Inflammatory macrophage (primary cell): ENCODE measurements at regions not wholly inside any gene's neighbourhood (a gene's known extent, or its start where the extent isn't known, plus 50 kb on each side); places are given as distances from the start of the nearest gene placed in this dataset.
"Not testable (repeated sequence)": the region's sequence is repeated elsewhere in the genome, so short reads cannot be mapped to it uniquely, and the experiment has no call there.

Experiments used
- DNase-seq, 2 donors: peaks; one replicate each; pipeline ENCODE4 v3.0.0-alpha.2; 2020 to 2022

DNA sequence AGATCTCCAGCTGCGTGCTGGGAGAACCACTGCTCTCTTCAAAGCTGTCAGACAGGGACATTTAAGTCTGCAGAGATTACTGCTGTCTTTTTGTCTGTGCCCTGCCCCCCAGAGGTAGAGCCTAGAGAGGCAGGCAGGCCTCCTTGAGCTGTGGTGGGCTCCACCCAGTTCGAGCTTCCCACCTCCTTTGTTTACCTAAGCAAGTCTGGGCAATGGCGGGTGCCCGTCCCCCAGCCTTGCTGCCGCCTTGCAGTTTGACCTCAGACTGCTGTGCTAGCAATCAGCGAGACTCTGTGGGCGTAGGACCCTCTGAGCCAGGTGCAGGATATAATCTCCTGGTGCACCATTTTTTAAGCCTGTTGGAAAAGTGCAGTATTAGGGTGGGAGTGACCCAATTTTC is 128.6 kb downstream of the ACTR3 start:
- not testable (repeated sequence) for DNase-seq

- DNase-seq: no peak
Measured at GRCh38 chr2:114020668-114021067, 130.8 kb downstream of the ACTR3 start.

DNA sequence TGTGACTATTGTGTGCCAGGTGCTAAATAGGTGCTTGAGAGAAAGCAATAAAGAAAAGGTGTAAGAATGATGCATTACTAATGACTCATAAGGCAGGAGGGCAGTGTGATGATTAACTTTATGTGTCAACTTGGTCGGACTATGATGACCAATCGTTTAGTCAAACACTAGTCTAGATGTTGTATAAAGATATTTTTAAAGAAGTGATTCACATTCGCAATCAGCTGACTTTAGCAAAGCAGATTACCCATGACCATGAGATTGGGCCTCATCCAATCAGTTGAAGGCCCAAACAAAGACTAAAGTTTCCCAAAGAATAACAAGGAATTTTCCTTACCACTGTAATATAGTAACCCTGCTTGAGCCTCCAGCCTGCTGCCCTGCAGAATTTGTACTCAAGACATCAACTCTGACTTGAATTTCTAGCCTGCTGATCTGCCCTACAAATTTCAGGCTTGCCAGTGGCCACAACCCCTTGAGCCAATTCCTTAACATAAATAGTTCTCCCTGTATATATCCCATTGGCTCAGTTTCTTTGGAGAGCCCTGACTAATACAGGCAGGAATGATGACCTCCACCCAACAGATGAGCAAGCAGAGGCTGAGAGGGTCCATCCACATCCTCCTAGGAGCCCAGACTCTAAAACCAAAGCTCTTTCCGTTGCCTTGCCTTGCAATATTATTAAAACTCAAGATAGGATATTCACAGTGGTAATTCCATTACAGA is 132.6 kb downstream of the ACTR3 start:
- peak in 1 of 2 donors; percentile 8 for DNase-seq

GRCh38 chr2:114024326-114024725 is 134.4 kb downstream of the ACTR3 start:
- DNase-seq: no peak

DNA sequence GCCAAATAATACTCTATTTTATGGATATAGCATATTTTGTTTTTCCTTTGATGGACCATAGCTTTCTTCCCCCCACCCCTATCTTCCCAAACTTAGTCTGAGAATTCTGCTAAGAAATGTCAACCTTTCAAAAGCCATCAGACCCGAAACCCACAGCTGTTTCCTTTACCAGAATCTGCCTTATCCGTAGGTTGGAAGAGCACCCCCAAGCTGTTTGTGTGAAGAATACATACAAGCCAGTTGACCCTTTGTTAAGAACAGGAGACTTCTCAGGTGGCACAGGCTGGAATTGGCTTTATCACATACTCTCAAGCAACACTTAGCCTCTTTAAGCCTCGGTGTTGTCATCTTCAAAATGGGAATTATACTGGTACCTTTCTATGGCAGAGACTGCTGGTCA is 135.1 kb downstream of the ACTR3 start:
- no peak for DNase-seq

GRCh38 chr2:114027437-114027836 is 137.5 kb downstream of the ACTR3 start:
- DNase-seq: no peak

- DNase-seq: no peak
Measured at GRCh38 chr2:114031605-114032505, 142.0 kb downstream of the ACTR3 start.

- DNase-seq: no peak
Measured at GRCh38 chr2:114032705-114033104, 142.8 kb downstream of the ACTR3 start.

- no peak for DNase-seq
Measured at GRCh38 chr2:114034742-114035141, 144.9 kb downstream of the ACTR3 start.

DNA sequence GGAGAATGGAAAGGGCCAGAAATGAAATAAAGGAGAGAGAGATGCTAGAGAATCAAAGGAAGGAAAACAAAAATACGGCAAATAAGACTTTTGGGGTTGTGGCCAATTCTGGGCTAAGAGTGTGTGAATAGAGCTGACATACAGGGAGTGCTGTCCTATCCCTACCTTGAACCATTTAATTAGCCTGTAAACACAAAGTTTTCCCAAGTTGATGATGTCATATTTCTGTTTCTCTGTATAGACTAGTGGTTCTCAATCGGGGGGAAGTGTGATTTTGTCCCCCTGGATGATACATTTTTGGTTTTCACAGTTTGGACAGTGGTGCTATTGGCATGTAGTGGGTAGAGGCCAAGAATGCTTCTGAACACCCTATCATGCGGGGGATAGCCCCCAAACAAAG is 148.8 kb downstream of the ACTR3 start:
- DNase-seq: no peak

DNA sequence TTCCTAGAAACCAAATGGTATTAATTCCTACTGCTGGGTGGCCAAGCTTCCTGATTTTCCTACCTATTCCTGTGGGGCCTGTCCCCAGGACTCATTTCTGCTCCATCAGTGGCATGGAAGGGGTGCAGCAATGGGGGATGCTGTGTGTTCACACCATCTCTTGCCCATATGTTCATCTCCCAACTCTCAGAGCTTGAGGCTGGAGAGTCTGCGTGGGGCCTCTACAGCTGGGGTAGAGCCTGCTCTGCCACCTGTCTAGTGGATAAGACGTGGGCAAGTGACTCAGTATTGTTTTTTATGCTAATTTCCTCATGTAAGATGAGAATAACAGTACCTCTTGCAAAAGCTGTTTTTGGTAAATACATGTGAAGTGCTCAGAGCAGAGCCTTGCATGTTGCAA is 149.8 kb downstream of the ACTR3 start:
- DNase-seq: no peak

DNA sequence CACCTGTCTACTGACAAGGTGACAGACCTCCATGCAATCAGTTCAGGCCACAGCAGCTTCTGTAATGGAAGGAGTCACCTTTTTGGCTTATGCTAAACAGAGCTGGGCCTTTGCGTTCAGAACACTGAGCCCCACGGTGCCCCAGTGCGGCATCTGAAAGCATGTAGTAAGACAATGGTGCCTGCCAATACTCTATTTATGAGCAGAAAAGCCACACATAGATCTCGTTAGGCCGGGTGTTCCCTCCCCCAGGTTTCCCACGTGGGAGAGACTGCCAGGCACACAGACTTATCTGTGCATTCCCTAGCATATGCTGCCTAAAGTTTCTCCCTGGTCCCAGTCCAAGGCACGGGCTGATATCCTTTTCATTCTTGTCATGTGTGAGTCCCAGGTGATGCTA is 150.9 kb downstream of the ACTR3 start:
- no peak for DNase-seq

GRCh38 chr2:114044985-114045384 is 155.1 kb downstream of the ACTR3 start:
- DNase-seq: no peak

DNA sequence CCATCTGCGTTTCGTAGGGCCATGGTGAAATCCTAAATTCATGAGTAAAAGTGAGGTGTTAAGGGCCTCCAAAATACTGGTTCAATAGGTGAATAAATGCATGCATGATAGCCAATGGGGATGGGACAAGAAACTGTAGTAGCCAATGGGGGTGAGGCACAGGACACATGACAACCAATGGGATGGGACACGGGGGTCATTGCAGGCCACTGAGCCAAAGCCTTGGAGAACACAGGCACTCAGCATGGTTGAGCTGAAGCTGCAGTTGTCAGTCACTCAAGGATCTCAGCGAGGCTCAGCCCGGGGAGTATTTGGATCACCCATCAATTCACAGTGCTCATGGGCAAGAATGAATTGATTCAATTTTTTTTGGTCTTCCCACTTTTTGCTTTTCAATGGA is 156.5 kb downstream of the ACTR3 start:
- DNase-seq: no peak

- DNase-seq: no peak
Measured at GRCh38 chr2:114046866-114047435, 157.1 kb downstream of the ACTR3 start.

DNA sequence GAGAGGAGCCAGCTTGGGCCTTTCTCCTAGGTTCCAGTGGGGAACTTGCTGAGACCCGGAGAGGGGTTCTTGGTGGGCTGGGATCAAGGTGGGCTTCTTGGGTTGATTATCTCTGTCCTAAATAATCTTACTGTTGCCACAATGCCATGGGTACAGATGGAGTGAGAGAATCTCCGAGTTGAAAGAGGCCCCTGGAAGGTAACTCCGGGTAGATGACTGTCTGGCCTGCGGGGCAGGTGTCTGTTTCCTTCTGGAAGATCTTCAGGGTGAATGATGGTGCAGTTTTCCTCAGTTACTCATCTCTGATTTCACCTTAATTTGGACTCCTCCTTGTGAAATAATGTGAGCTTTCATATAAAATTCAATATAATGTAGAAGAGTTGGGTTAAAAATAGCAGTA is 159.4 kb downstream of the ACTR3 start:
- DNase-seq: no peak

- no peak for DNase-seq
Measured at GRCh38 chr2:114049826-114050225, 159.9 kb downstream of the ACTR3 start.

GRCh38 chr2:114056294-114057143 is 166.6 kb downstream of the ACTR3 start:
- DNase-seq: no peak

GRCh38 chr2:114057638-114058037 is 167.7 kb downstream of the ACTR3 start:
- no peak for DNase-seq

- DNase-seq: no peak
Measured at GRCh38 chr2:114061566-114062098, 171.7 kb downstream of the ACTR3 start.

DNA sequence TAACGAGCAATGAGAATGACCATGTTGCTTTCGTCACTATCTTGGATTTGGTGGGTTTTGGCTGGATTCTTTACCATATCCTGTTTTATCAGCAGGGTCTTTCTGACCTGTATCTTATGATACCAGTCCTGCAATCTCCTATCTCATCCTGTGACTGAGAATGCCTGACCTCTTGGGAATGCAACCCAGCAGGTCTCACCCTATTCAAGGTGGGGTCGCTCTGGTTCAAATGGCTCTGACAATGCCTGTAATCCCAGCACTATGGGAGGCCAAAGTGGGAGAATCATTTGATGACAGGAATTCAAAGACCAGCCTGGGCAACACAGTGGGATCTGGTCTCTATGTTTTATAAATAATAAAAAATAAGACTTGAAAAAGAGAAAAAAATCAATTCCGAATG is 173.5 kb downstream of the ACTR3 start:
- DNase-seq: no peak

- DNase-seq: no peak
Measured at GRCh38 chr2:114065731-114066130, 175.8 kb downstream of the ACTR3 start.
